HEK293T (cell line): ENCODE measurements at regions not wholly inside any gene's neighbourhood (a gene's known extent, or its start where the extent isn't known, plus 50 kb on each side); places are given as distances from the start of the nearest gene placed in this dataset.

Experiments used
- CTCF ChIA-PET: fragments of 350-600 bp; formaldehyde crosslinking; extraction: SDS; loops from one replicate; lab custom pipeline; 2021; ENCODE audit warnings: antibody characterized with exemption, inconsistent platforms; lab: Yijun Ruan, JAX
- POLR2A ChIA-PET: fragments of 350-600 bp; formaldehyde crosslinking; extraction: SDS; loops from one replicate; lab custom pipeline; 2020; ENCODE audit warnings: antibody characterized with exemption, inconsistent platforms; lab: Yijun Ruan, JAX
- DNase-seq: peaks from one replicate; pipeline ENCODE4 v3.0.0; 2012; ENCODE audit warnings: mixed read lengths; ENCODE audit errors: extremely low spot score
- ARNT ChIP-seq: fragments of 450-650 bp; IDR thresholded peaks from 2 replicates; pipeline ENCODE4 v1.6.1; 2017; ENCODE audit warnings: mild to moderate bottlenecking
- BHLHE40 ChIP-seq: fragments of 450-650 bp; IDR thresholded peaks from 2 replicates; pipeline ENCODE4 v1.6.1; 2016; ENCODE audit warnings: mild to moderate bottlenecking, moderate library complexity, borderline replicate concordance
- CTBP1 ChIP-seq: fragments of 450-650 bp; IDR thresholded peaks from 2 replicates; pipeline ENCODE4 v1.6.1; 2016; ENCODE audit warnings: borderline replicate concordance
- ELF4 ChIP-seq: fragments of 450-650 bp; IDR thresholded peaks from 2 replicates; pipeline ENCODE4 v1.6.1; 2017; ENCODE audit warnings: antibody characterized with exemption
- FOXA1 ChIP-seq: fragments of 450-650 bp; IDR thresholded peaks from 2 replicates; pipeline ENCODE4 v1.6.1; 2016; ENCODE audit warnings: mild to moderate bottlenecking
- FOXK2 ChIP-seq: fragments of 450-650 bp; IDR thresholded peaks from 2 replicates; pipeline ENCODE4 v1.6.1; 2016; ENCODE audit warnings: mild to moderate bottlenecking
- FOXM1 ChIP-seq: fragments of 450-650 bp; IDR thresholded peaks from 2 replicates; pipeline ENCODE4 v1.6.1; 2017; ENCODE audit warnings: mild to moderate bottlenecking, borderline replicate concordance
- HDGF ChIP-seq: fragments of 450-650 bp; IDR thresholded peaks from 2 replicates; pipeline ENCODE4 v1.6.1; 2017; ENCODE audit warnings: antibody characterized with exemption, borderline replicate concordance
- L3MBTL2 ChIP-seq: fragments of 450-650 bp; conservative IDR thresholded peaks from 2 replicates; pipeline ENCODE4 v1.6.1; 2016; ENCODE audit warnings: mild to moderate bottlenecking
- LEF1 ChIP-seq: fragments of 450-650 bp; IDR thresholded peaks from 2 replicates; pipeline ENCODE4 v1.6.1; 2017; ENCODE audit warnings: mild to moderate bottlenecking, borderline replicate concordance
- NFRKB ChIP-seq: fragments of 450-650 bp; IDR thresholded peaks from 2 replicates; pipeline ENCODE4 v1.6.1; 2016; ENCODE audit warnings: mild to moderate bottlenecking, moderate library complexity
- PKNOX1 ChIP-seq: fragments of 450-650 bp; IDR thresholded peaks from 2 replicates; pipeline ENCODE4 v1.6.1; 2016
- SP1 ChIP-seq: fragments of 450-650 bp; IDR thresholded peaks from 2 replicates; pipeline ENCODE4 v1.6.1; 2017
- SUZ12 ChIP-seq: fragments of 450-650 bp; IDR thresholded peaks from 2 replicates; pipeline ENCODE4 v1.6.1; 2016; ENCODE audit warnings: mild to moderate bottlenecking
- TARDBP ChIP-seq: fragments of 450-650 bp; IDR thresholded peaks from 2 replicates; pipeline ENCODE4 v1.6.1; 2016
- ZNF384 ChIP-seq: fragments of 450-650 bp; IDR thresholded peaks from 2 replicates; pipeline ENCODE4 v1.6.1; 2016

- POLR2A ChIA-PET = no interaction called here
- DNase-seq = no peak
- CTCF ChIA-PET = no interaction called here
- no peak for TF ChIP-seq BHLHE40
Measured at GRCh38 chr9:90741036-90741435, 60.6 kb upstream of the SYK start.

- DNase-seq = no peak
- ChIA-PET CTCF (no interaction called here), POLR2A (no interaction called here)
- TF ChIP-seq ZNF384 (no peak), FOXK2 (no peak), CTBP1 (no peak), BHLHE40 (no peak), L3MBTL2 (no peak), SP1 (no peak), SUZ12 (no peak), FOXM1 (no peak), LEF1 (no peak), ARNT (no peak), TARDBP (no peak), HDGF (no peak), PKNOX1 (no peak)
Measured at GRCh38 chr9:90737742-90738141, 63.9 kb upstream of the SYK start.

GRCh38 chr9:90735952-90736351 lies 65.7 kb upstream of the SYK start:
- no peak for DNase-seq
- ChIA-PET CTCF (no interaction called here), POLR2A (no interaction called here)
- TF ChIP-seq SUZ12 = no peak
- no peak for TF ChIP-seq ZNF384
- TF ChIP-seq PKNOX1 = no peak
- TF ChIP-seq SP1 = no peak
- no peak for TF ChIP-seq NFRKB
- TF ChIP-seq ELF4 = no peak
- TF ChIP-seq ARNT = no peak
- TF ChIP-seq BHLHE40 = no peak
- no peak for TF ChIP-seq TARDBP
- no peak for TF ChIP-seq HDGF
- TF ChIP-seq CTBP1 = no peak
- no peak for TF ChIP-seq L3MBTL2

- POLR2A ChIA-PET = no interaction called here
- TF ChIP-seq FOXM1 = no peak
- TF ChIP-seq PKNOX1 = no peak
- TF ChIP-seq NFRKB = no peak
- no peak for TF ChIP-seq CTBP1
- no peak for TF ChIP-seq TARDBP
- no peak for TF ChIP-seq L3MBTL2
- TF ChIP-seq FOXK2 = no peak
- no peak for TF ChIP-seq HDGF
- no peak for TF ChIP-seq LEF1
- TF ChIP-seq ZNF384 = no peak
- TF ChIP-seq ARNT = no peak
- TF ChIP-seq ELF4 = no peak
Measured at GRCh38 chr9:90734631-90735030, 67.0 kb upstream of the SYK start.

GRCh38 chr9:90729351-90729750 lies 72.3 kb upstream of the SYK start:
- CTCF ChIA-PET = no interaction called here
- POLR2A ChIA-PET = no interaction called here
- DNase-seq = no peak
- TF ChIP-seq L3MBTL2 (no peak), CTBP1 (no peak), ELF4 (no peak), NFRKB (no peak), TARDBP (no peak), FOXA1 (no peak), HDGF (no peak), BHLHE40 (no peak), LEF1 (no peak), SP1 (no peak), ARNT (no peak), FOXK2 (no peak), SUZ12 (no peak), FOXM1 (no peak), PKNOX1 (no peak)

More at GRCh38 chr9:90734631-90735030, 67.0 kb upstream of the SYK start:
- no peak for DNase-seq
- CTCF ChIA-PET = no interaction called here

- DNase-seq = no peak
- CTCF ChIA-PET = no interaction called here
- TF ChIP-seq SP1 (no peak), ELF4 (no peak), TARDBP (no peak), ARNT (no peak), LEF1 (no peak), PKNOX1 (no peak), SUZ12 (no peak), ZNF384 (no peak), HDGF (no peak), NFRKB (no peak), L3MBTL2 (no peak), FOXK2 (no peak)
- POLR2A ChIA-PET = no interaction called here
Measured at GRCh38 chr9:90727488-90727887, 74.1 kb upstream of the SYK start.
